ENCODE measurements at regions not wholly inside any gene's neighbourhood (a gene's known extent, or its start where the extent isn't known, plus 50 kb on each side); places are given as distances from the start of the nearest gene placed in this dataset.

DNA sequence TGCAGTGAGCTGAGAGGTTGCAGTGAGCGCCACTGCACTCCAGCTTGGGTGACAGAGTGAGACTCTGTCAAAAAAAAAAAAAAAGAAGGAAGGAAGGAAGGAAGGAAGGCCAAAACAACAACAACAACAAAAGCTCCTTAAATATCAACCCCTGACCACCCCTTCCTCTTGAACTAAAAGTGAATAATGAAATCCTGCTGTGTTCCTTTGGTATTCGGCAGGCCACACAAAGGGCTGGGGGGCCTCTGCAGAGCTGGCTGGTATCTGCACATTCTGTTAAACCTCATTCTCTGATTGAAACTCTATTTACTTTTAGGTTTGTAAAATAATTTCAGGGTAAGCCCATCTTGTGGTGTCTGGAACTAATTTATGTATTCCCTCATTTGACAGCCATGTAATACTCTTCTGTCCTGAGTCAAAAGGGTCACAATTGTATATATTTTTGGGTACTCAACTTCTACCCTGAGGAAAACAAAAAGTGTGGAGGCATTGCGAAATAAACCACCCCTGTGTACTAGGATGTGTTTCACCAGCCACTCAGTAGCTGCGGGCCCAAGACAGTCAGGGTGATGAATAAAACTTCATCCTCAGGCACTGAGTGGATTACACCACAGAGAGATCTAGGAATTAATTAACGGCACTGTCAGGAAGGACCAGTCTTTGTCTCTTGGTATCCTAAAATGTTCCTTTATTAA is 446.4 kb upstream of the PFKP start:
- Histone ChIP-seq H3K4me3 (no peak overlapping the region), H3K27me3 (peaks cover 56% of the 10 kb centered on the region), H3K27ac (no peak overlapping the region), H3K36me3 (no peaks in the 10 kb centered on the region), H3K4me1 (ENCODE audit: low read depth) (no peaks in the 10 kb centered on the region), H3K9me3 (ENCODE audit: low read depth) (no peaks in the 10 kb centered on the region)
- TF ChIP-seq, protein P1, sequence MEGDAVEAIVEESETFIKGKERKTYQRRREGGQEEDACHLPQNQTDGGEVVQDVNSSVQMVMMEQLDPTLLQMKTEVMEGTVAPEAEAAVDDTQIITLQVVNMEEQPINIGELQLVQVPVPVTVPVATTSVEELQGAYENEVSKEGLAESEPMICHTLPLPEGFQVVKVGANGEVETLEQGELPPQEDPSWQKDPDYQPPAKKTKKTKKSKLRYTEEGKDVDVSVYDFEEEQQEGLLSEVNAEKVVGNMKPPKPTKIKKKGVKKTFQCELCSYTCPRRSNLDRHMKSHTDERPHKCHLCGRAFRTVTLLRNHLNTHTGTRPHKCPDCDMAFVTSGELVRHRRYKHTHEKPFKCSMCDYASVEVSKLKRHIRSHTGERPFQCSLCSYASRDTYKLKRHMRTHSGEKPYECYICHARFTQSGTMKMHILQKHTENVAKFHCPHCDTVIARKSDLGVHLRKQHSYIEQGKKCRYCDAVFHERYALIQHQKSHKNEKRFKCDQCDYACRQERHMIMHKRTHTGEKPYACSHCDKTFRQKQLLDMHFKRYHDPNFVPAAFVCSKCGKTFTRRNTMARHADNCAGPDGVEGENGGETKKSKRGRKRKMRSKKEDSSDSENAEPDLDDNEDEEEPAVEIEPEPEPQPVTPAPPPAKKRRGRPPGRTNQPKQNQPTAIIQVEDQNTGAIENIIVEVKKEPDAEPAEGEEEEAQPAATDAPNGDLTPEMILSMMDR (IDR thresholded peaks at IDR 0.05; ENCODE audit: low read depth, low read length): no peak
- no peak for DNase-seq (ENCODE audit: low read depth in 1 of 2, low spot score in 1 of 2)

DNA sequence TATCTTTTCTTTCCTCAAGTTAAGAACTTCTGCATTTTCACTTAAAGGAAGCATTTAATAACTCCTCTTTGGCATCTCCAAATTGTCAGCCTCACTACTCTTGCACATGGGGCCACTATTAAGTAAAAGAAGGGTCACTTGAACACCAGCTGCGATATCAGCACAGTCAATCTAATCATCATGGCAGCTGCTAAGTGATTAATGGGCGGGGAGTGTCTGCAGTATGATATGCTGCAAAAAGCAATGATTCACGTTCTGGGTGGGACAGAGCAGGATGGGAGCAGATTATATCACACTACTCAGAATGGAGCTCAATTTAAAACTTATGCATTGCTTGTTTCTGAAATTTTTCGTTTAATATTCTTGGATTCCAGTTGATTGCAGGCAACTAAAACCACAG is 447.4 kb upstream of the PFKP start:
- no peak for DNase-seq (ENCODE audit: low read depth in 1 of 2, low spot score in 1 of 2)
- no peaks in the 10 kb centered on the region for H3K36me3 ChIP-seq
- H3K27me3 ChIP-seq: peaks cover 45% of the 10 kb centered on the region
- no peak overlapping the region for H3K4me3 ChIP-seq
- no peaks in the 10 kb centered on the region for H3K4me1 ChIP-seq (ENCODE audit: low read depth)
- H3K9me3 ChIP-seq (ENCODE audit: low read depth): no peaks in the 10 kb centered on the region
- TF ChIP-seq, protein P1 (IDR thresholded peaks at IDR 0.05; ENCODE audit: low read depth, low read length): no peak
- H3K27ac ChIP-seq: no peak overlapping the region

DNA sequence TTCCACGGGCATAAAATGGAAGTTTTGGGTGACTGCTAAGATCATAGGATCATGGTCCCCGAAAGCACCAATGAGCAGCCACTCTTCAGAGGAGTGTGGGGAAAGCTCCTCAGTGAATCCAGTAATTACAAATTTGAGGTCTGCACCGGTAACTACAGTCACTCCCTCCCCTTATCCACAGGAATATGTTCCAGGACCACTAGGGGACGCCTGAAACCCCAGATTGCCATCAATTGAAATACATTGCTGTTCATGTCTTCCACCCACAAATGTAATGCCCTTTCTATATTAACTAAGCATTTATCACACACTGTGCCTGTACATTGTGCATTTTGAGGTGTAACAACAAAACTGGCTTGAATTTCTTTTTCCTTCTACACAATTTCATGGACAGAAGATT is 447.9 kb upstream of the PFKP start:
- Histone ChIP-seq H3K4me1 (ENCODE audit: low read depth) (no peaks in the 10 kb centered on the region), H3K9me3 (ENCODE audit: low read depth) (no peaks in the 10 kb centered on the region), H3K4me3 (no peak overlapping the region), H3K27ac (no peak overlapping the region), H3K36me3 (no peaks in the 10 kb centered on the region), H3K27me3 (peaks cover 41% of the 10 kb centered on the region)
- TF ChIP-seq, protein P1 (IDR thresholded peaks at IDR 0.05; ENCODE audit: low read depth, low read length): no peak
- DNase-seq (ENCODE audit: low read depth in 1 of 2, low spot score in 1 of 2): peak in 1 of 2 donors; percentile 62

DNA sequence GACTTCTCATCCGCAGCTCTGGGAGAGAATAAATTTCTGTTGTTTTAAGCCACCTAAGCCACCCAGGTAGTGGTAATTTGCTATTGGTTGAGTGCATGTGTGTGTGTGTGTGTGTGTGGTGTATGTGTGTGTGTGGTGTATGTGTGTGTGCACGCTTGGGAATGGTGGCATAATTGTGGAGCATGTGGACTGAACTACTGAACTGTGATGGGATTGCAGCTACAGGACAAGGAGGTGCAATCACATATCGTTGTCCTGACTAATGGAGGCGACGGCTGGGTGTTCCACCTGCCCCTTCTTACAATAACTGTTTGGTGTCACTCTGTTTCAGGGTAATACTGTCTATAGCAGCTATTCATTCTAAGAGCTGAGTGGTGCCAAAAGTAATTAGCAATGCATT is 448.7 kb upstream of the PFKP start:
- TF ChIP-seq, protein P1 (IDR thresholded peaks at IDR 0.05; ENCODE audit: low read depth, low read length): no peak
- H3K27me3 ChIP-seq: peaks cover 33% of the 10 kb centered on the region

DNA sequence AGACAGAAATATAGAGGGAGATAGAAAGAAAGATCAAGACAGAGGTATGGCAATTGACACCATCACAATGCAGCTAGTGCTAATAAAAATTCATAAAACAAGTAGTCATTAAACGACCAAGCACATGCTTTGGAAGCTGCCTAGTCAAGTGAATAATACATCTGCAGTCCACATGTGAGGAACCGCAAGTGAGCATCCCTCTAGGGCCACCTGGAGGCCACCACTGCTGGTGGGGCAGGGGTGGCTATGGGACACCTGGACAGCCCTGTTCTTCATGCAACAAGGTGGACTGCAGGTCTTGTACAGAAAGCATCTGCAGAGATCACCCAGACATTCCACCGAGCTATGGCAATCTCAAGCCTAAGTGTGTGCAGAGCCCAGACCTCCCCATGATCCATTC is 451.1 kb upstream of the PFKP start:
- DNase-seq (ENCODE audit: low read depth in 1 of 2, low spot score in 1 of 2): no peak
- Histone ChIP-seq H3K27me3 (peaks cover 13% of the 10 kb centered on the region), H3K27ac (no peak overlapping the region), H3K9me3 (ENCODE audit: low read depth) (no peaks in the 10 kb centered on the region), H3K36me3 (no peaks in the 10 kb centered on the region), H3K4me3 (no peak overlapping the region), H3K4me1 (ENCODE audit: low read depth) (no peaks in the 10 kb centered on the region)
- TF ChIP-seq, protein P1 (IDR thresholded peaks at IDR 0.05; ENCODE audit: low read depth, low read length): no peak

More for the DNA sequence above, 448.7 kb upstream of the PFKP start:
- Histone ChIP-seq H3K9me3 (ENCODE audit: low read depth) (no peaks in the 10 kb centered on the region), H3K27ac (no peak overlapping the region), H3K4me3 (no peak overlapping the region), H3K36me3 (no peaks in the 10 kb centered on the region), H3K4me1 (ENCODE audit: low read depth) (no peaks in the 10 kb centered on the region)
- DNase-seq (ENCODE audit: low read depth in 1 of 2, low spot score in 1 of 2): no peak

Measured in cardiac muscle cell (in vitro differentiated cells and primary cell).